Astrocyte (in vitro differentiated cells and primary cell): ENCODE measurements at regions not wholly inside any gene's neighbourhood (a gene's known extent, or its start where the extent isn't known, plus 50 kb on each side); places are given as distances from the start of the nearest gene placed in this dataset.

Experiments
- EZH2 ChIP-seq: IDR thresholded peaks from 2 replicates; pipeline ENCODE4 v1.6.1; 2012; ENCODE audit warnings: mild to moderate bottlenecking, low read length, inconsistent platforms; ENCODE audit not compliant: insufficient read depth
- TF ChIP-seq, protein P1 (sequence below): IDR thresholded peaks from 2 replicates; pipeline ENCODE4 v1.5.1; 2011; ENCODE audit warnings: low read depth, mild to moderate bottlenecking, inconsistent platforms, low read length, moderate library complexity; ENCODE audit not compliant: insufficient read depth

DNA sequence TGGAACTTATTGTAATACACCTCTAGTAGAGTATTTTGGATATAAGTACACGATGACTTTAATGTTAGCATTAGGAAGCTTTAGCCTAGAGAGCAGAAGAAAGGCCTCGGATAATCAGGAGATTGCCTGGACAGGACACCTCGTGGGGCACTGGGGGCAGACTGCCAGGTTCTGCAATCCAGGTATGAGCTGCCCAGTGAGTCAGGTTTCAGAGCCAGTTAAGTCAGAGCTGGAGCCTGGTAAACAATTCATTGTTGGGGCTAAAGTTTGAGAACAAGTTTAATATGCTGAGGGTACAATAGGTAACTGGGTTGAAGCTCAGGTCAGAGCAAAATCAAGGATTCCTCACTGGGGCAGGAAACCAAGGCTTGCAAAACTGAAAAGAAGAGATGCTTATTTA, 107.4 kb downstream of the RERGL start:
- no peak for TF ChIP-seq EZH2
- TF ChIP-seq, protein P1, sequence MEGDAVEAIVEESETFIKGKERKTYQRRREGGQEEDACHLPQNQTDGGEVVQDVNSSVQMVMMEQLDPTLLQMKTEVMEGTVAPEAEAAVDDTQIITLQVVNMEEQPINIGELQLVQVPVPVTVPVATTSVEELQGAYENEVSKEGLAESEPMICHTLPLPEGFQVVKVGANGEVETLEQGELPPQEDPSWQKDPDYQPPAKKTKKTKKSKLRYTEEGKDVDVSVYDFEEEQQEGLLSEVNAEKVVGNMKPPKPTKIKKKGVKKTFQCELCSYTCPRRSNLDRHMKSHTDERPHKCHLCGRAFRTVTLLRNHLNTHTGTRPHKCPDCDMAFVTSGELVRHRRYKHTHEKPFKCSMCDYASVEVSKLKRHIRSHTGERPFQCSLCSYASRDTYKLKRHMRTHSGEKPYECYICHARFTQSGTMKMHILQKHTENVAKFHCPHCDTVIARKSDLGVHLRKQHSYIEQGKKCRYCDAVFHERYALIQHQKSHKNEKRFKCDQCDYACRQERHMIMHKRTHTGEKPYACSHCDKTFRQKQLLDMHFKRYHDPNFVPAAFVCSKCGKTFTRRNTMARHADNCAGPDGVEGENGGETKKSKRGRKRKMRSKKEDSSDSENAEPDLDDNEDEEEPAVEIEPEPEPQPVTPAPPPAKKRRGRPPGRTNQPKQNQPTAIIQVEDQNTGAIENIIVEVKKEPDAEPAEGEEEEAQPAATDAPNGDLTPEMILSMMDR: no peak
